Neural progenitor cell (in vitro differentiated cells): ENCODE measurements at regions not wholly inside any gene's neighbourhood (a gene's known extent, or its start where the extent isn't known, plus 50 kb on each side); places are given as distances from the start of the nearest gene placed in this dataset.

Source experiments
- CTCF ChIP-seq: fragments of 200-600 bp; sonication (generic); IDR thresholded peaks from 2 replicates; pipeline ENCODE4 v1.5.1; 2017; ENCODE audit warnings: antibody characterized with exemption, mild to moderate bottlenecking
- EZH2 ChIP-seq: fragments of 200-600 bp; sonication (generic); IDR thresholded peaks from 2 replicates; pipeline ENCODE4 v1.6.1; 2017; ENCODE audit warnings: antibody characterized with exemption, mild to moderate bottlenecking, moderate library complexity
- EZH2phosphoT487 ChIP-seq: fragments of 200-600 bp; sonication (generic); IDR thresholded peaks from 2 replicates; pipeline ENCODE4 v1.6.1; 2017; ENCODE audit warnings: antibody characterized with exemption

DNA sequence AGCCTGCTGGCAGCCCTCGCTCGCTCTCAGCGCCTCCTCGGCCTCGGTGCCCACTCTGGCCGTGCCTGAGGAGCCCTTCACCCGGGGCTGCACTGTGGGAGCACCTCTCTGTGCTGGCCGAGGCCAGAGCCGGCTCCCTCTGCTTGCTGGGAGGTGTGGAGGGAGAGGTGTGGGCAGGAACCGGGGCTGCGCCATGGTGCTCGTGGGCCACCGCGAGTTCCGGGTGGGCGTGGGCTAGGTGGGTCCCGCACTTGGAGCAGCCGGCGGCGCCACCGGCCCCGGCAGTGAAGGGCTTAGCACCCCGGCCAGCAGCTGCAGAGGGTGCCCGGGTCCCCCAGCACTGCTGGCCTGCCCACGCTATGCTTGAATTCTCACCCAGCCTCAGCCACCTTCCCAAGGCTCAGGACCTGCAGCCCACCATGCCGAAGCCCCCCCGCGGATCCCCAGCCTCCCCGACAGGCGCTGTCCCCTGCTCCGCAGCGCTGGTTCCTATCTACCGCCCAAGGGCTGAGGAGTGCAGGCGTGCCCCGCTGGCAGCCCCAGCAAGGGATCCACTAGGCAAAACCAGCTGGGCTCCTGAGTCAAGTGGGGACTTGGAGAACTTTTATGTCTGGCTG lies 863.3 kb downstream of the IGSF11 start:
- TF ChIP-seq CTCF, result no peak
- TF ChIP-seq EZH2, result no peak
- TF ChIP-seq EZH2phosphoT487, result no peak
